ENCODE measurements at regions not wholly inside any gene's neighbourhood (a gene's known extent, or its start where the extent isn't known, plus 50 kb on each side); places are given as distances from the start of the nearest gene placed in this dataset.

- no CpG with 5 or more reads among the region's 1 CpG for WGBS (ENCODE audit: extremely low coverage, insufficient read length, low lambda C conversion rate)
These were observed 95.5 kb upstream of the VGLL2 start for GRCh38 chr6:117169781-117170281.

More at GRCh38 chr6:117169781-117170281, 95.5 kb upstream of the VGLL2 start:
- Histone ChIP-seq H3K4me2 (ENCODE audit: insufficient read depth, insufficient read length, low read length) (no peak overlapping the region), H3K27me3 (ENCODE audit: insufficient read depth, low read length) (no peaks in the 10 kb centered on the region), H2BK15ac (ENCODE audit: low read depth, low read length) (no peak overlapping the region), H3K27ac (ENCODE audit: insufficient read length, low read depth, low read length) (no peak overlapping the region), H3K18ac (ENCODE audit: insufficient read length, low read depth, low read length) (no peak overlapping the region), H3K56ac (ENCODE audit: insufficient read length, low read depth, low read length) (no peak overlapping the region), H3K4me1 (ENCODE audit: insufficient read depth, low read length) (no peaks in the 10 kb centered on the region), H3K23ac (ENCODE audit: insufficient read length, low read depth, low read length) (no peak overlapping the region), H2AFZ (ENCODE audit: low read length) (no peak overlapping the region), H3K9me3 (ENCODE audit: control insufficient read depth, low read depth, low read length) (no peaks in the 10 kb centered on the region), H3K4ac (ENCODE audit: low read depth, low read length) (no peak overlapping the region), H3K23me2 (ENCODE audit: insufficient read length, low read depth, low read length, poor library complexity, severe bottlenecking) (no peaks in the 10 kb centered on the region), H2BK120ac (ENCODE audit: low read depth, low read length, poor library complexity, severe bottlenecking) (no peak overlapping the region), H2BK12ac (ENCODE audit: insufficient read length, low read depth, low read length) (no peak overlapping the region), H3K9ac (ENCODE audit: extremely low read depth, insufficient read length, low read length) (no peak overlapping the region), H2AK5ac (ENCODE audit: insufficient read length, low read length) (no peak overlapping the region), H3K14ac (ENCODE audit: insufficient read depth, low read length) (no peak overlapping the region), H3K79me2 (ENCODE audit: insufficient read depth, low read length) (no peaks in the 10 kb centered on the region), H3K79me1 (ENCODE audit: insufficient read depth, low read depth, low read length, poor library complexity, severe bottlenecking) (no peaks in the 10 kb centered on the region), H3T11ph (ENCODE audit: low read length) (no peak overlapping the region), H4K91ac (ENCODE audit: insufficient read length, low read depth, low read length) (no peak overlapping the region), H2BK5ac (ENCODE audit: insufficient read length, low read length) (no peak overlapping the region), H4K8ac (replicated peaks; ENCODE audit: insufficient read length, low read depth, low read length) (no peak overlapping the region), H2BK20ac (ENCODE audit: low read depth, low read length, poor library complexity, severe bottlenecking) (no peak overlapping the region), H4K5ac (ENCODE audit: insufficient read length, low read depth, low read length) (no peak overlapping the region), H4K20me1 (ENCODE audit: control insufficient read depth, insufficient read depth, insufficient read length) (no peaks in the 10 kb centered on the region)
- Mint-ChIP-seq H3K9me3 (no peaks in the 10 kb centered on the region; a peak in 3 of 5 replicates), H3K36me3 (ENCODE audit: insufficient read depth in 1 of 3, low read depth in 3 of 3) (no peaks in the 10 kb centered on the region), H3K4me1 (peaks cover 4 to 5% of the 10 kb centered on the region in 2 experiments), H3K4me3 (no peak overlapping the region), H3K27ac (no peak overlapping the region), H3K27me3 (ENCODE audit: low read depth) (no peaks in the 10 kb centered on the region)
- DNase-seq: no peak
- TF ChIP-seq CTCF (conservative IDR thresholded peaks at IDR 0.05): no peak
